ENCODE measurements at regions not wholly inside any gene's neighbourhood (a gene's known extent, or its start where the extent isn't known, plus 50 kb on each side); places are given as distances from the start of the nearest gene placed in this dataset.

DNA sequence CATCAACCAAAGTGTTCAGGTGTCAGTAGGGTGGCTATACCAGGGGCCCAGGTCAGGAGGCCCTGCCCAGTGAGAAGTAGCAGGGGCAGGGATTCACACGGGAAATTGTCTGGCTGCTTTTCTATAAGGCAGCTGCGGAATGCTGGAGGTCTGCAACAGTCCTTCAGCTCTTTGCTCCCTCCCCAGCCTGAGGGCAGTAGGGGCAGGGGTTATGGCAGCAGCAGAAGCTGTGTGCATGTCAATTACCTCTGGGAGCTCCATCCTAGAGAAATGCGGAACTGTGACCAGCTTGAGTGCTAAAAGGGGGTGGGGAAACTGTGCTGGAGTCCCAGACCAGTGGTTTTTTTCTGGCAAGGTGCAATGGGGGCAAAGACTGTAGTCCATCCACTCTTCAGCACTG lies 810.4 kb downstream of the PCDH7 start:
- Histone ChIP-seq H2AFZ (ENCODE audit: low read length) (no peak overlapping the region), H3K79me2 (ENCODE audit: insufficient read depth, low read length) (no peaks in the 10 kb centered on the region), H3K27me3 (ENCODE audit: insufficient read depth, low read length) (no peaks in the 10 kb centered on the region), H4K20me1 (ENCODE audit: insufficient read depth, low read length) (no peaks in the 10 kb centered on the region), H3K9ac (ENCODE audit: low read length) (no peak overlapping the region), H3K4me2 (ENCODE audit: low read length) (no peak overlapping the region), H3K4me3 (ENCODE audit: low read depth, low read length, poor library complexity, severe bottlenecking) (no peak overlapping the region), H3K27ac (ENCODE audit: low read depth, low read length, poor library complexity, severe bottlenecking) (no peak overlapping the region), H3K36me3 (ENCODE audit: insufficient read depth, low read length) (no peaks in the 10 kb centered on the region), H3F3A (ENCODE audit: insufficient read depth, low read length) (no peaks in the 10 kb centered on the region), H3K9me2 (ENCODE audit: low read depth, low read length) (no peaks in the 10 kb centered on the region), H3K4me1 (ENCODE audit: insufficient read depth, low read length, severe bottlenecking) (no peaks in the 10 kb centered on the region), H3K9me3 (ENCODE audit: low read length) (no peaks in the 10 kb centered on the region)
- TF ChIP-seq, protein P1, sequence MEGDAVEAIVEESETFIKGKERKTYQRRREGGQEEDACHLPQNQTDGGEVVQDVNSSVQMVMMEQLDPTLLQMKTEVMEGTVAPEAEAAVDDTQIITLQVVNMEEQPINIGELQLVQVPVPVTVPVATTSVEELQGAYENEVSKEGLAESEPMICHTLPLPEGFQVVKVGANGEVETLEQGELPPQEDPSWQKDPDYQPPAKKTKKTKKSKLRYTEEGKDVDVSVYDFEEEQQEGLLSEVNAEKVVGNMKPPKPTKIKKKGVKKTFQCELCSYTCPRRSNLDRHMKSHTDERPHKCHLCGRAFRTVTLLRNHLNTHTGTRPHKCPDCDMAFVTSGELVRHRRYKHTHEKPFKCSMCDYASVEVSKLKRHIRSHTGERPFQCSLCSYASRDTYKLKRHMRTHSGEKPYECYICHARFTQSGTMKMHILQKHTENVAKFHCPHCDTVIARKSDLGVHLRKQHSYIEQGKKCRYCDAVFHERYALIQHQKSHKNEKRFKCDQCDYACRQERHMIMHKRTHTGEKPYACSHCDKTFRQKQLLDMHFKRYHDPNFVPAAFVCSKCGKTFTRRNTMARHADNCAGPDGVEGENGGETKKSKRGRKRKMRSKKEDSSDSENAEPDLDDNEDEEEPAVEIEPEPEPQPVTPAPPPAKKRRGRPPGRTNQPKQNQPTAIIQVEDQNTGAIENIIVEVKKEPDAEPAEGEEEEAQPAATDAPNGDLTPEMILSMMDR (IDR thresholded peaks at IDR 0.05; ENCODE audit: low read length): no peak
- no peak for TF ChIP-seq EZH2 (IDR thresholded peaks at IDR 0.05; ENCODE audit: borderline replicate concordance, low read length)

DNA sequence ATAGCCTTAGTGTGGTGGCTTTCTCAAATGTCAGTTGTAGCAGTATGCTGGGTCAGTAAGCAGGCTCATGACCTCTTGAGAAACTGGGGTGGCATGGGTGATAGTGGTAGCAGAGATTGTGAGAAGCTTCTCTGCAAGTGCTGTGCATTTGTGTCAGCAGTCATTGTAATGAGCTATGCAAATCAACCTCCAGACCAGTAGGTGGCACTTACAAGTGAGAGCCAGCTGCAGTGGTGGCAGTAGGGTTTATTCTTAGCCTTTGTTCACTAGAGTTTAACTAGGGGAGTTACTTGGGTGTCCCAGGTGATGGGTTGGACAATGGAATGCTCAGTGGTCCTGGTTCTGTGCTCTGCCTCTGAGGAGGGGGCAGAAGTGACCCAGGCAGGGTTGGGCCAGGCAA lies 818.7 kb downstream of the PCDH7 start:
- Histone ChIP-seq H4K20me1 (ENCODE audit: insufficient read depth, low read length) (no peaks in the 10 kb centered on the region), H3K27me3 (ENCODE audit: insufficient read depth, low read length) (no peaks in the 10 kb centered on the region), H3K79me2 (ENCODE audit: insufficient read depth, low read length) (no peaks in the 10 kb centered on the region), H3K36me3 (ENCODE audit: insufficient read depth, low read length) (no peaks in the 10 kb centered on the region), H3K4me2 (ENCODE audit: low read length) (no peak overlapping the region), H3F3A (ENCODE audit: insufficient read depth, low read length) (no peaks in the 10 kb centered on the region), H3K4me1 (ENCODE audit: insufficient read depth, low read length, severe bottlenecking) (no peaks in the 10 kb centered on the region), H3K4me3 (ENCODE audit: low read depth, low read length, poor library complexity, severe bottlenecking) (no peak overlapping the region), H2AFZ (ENCODE audit: low read length) (no peak overlapping the region), H3K9ac (ENCODE audit: low read length) (no peak overlapping the region), H3K9me3 (ENCODE audit: low read length) (no peaks in the 10 kb centered on the region), H3K27ac (ENCODE audit: low read depth, low read length, poor library complexity, severe bottlenecking) (no peak overlapping the region), H3K9me2 (ENCODE audit: low read depth, low read length) (no peaks in the 10 kb centered on the region)
- TF ChIP-seq, protein P1 (IDR thresholded peaks at IDR 0.05; ENCODE audit: low read length): no peak

DNA sequence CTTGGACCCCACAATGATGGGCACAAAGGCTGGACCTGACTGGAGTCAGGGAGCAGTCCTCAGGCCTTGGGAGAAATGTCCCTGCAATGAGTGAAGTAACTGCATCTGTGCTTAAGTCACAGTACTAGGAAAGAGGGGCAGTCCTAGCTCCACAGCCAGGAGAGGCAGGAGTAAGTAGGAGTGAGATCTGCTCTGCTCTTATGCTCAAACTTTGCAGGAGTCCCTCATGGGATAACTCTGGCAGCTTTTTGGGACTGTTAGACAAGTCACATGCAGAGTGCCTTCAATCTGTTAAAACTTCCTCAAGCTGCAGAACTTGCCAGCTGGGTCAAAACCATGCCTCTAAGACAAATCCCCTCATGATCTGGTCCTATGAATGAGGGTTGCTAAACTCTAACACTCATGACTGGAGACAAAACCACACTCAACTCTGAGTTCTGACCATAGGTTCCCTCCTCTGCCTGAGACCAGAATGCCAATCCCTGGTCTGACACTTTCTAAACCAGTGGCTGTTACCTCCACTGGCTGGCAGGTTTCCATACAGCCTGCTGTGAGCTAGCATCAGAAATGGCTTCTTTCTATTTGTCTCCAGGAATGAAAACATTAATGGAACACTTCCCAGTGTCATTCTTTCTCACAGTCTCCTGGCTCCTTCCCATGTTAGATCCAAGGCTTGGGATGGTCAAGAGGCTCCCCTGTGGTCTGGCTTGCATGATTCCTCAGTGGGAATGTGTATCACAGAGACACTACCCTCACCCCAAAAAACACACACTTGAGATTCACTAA lies 819.3 kb downstream of the PCDH7 start:
- Histone ChIP-seq H3K9me3 (ENCODE audit: low read length) (no peaks in the 10 kb centered on the region), H3K27me3 (ENCODE audit: insufficient read depth, low read length) (no peaks in the 10 kb centered on the region), H2AFZ (ENCODE audit: low read length) (no peak overlapping the region), H3K4me2 (ENCODE audit: low read length) (no peak overlapping the region), H3K9me2 (ENCODE audit: low read depth, low read length) (no peaks in the 10 kb centered on the region), H3F3A (ENCODE audit: insufficient read depth, low read length) (no peaks in the 10 kb centered on the region), H3K79me2 (ENCODE audit: insufficient read depth, low read length) (no peaks in the 10 kb centered on the region), H3K4me1 (ENCODE audit: insufficient read depth, low read length, severe bottlenecking) (no peaks in the 10 kb centered on the region), H3K9ac (ENCODE audit: low read length) (no peak overlapping the region), H3K36me3 (ENCODE audit: insufficient read depth, low read length) (no peaks in the 10 kb centered on the region), H3K4me3 (ENCODE audit: low read depth, low read length, poor library complexity, severe bottlenecking) (no peak overlapping the region), H3K27ac (ENCODE audit: low read depth, low read length, poor library complexity, severe bottlenecking) (no peak overlapping the region), H4K20me1 (ENCODE audit: insufficient read depth, low read length) (no peaks in the 10 kb centered on the region)
- TF ChIP-seq, protein P1 (IDR thresholded peaks at IDR 0.05; ENCODE audit: low read length): no peak
- no peak for TF ChIP-seq EZH2 (IDR thresholded peaks at IDR 0.05; ENCODE audit: borderline replicate concordance, low read length)

All from OCI-LY1 (cell line).